Natural killer cell (primary cell): ENCODE measurements at regions not wholly inside any gene's neighbourhood (a gene's known extent, or its start where the extent isn't known, plus 50 kb on each side); places are given as distances from the start of the nearest gene placed in this dataset.
"Not testable (repeated sequence)": the region's sequence is repeated elsewhere in the genome, so short reads cannot be mapped to it uniquely, and the experiment has no call there.

Source experiments
- ATAC-seq, 3 donors: fragments of 150-1000 bp in 2 of 3; fragments of 200-7000 bp in 1 of 3; cut with Tn5 transposase; 1 replicate in 1 of 3; 2 replicates in 2 of 3; pipeline ENCODE4 v1.10.0; 2021; ENCODE audit warnings: mild to moderate bottlenecking in 2 of 3, moderate library complexity in 2 of 3
- DNase-seq, 2 donors: peaks; one replicate each; pipeline versions ENCODE4 v3.0.0 to v3.0.0-alpha.2; 2013 to 2021; ENCODE audit warnings: mixed read lengths in 1 of 2
- H3K27ac ChIP-seq: one replicate; pipeline ENCODE4 v1.5.1; 2013; ENCODE audit warnings: mild to moderate bottlenecking, low read length
- H3K27me3 ChIP-seq: one replicate; pipeline ENCODE4 v1.6.1; 2013; ENCODE audit warnings: low read length; ENCODE audit not compliant: control insufficient read depth, insufficient read depth
- H3K36me3 ChIP-seq: one replicate; pipeline ENCODE4 v1.6.1; 2013; ENCODE audit warnings: low read length; ENCODE audit not compliant: control insufficient read depth, insufficient read depth
- H3K4me1 ChIP-seq: one replicate; pipeline ENCODE4 v1.6.1; 2013; ENCODE audit warnings: low read length; ENCODE audit not compliant: control insufficient read depth, insufficient read depth
- H3K4me3 ChIP-seq: one replicate; pipeline ENCODE4 v1.5.1; 2013; ENCODE audit warnings: low read length
- H3K9me3 ChIP-seq: one replicate; pipeline ENCODE4 v1.6.1; 2013; ENCODE audit warnings: low read length; ENCODE audit not compliant: control insufficient read depth, insufficient read depth
- H3K27ac Mint-ChIP-seq, 2 donors: one replicate each; pipeline ENCODE4 v1.8.0; 2022; ENCODE audit warnings: mild to moderate bottlenecking in 2 of 2, mixed read lengths in 2 of 2, moderate library complexity in 1 of 2
- H3K27me3 Mint-ChIP-seq, 2 donors: one replicate each; pipeline ENCODE4 v1.8.0; 2022; ENCODE audit warnings: low read depth in 2 of 2, mixed read lengths in 2 of 2
- H3K36me3 Mint-ChIP-seq: one replicate; pipeline ENCODE4 v1.8.0; 2022; ENCODE audit warnings: mixed read lengths
- H3K4me1 Mint-ChIP-seq, 2 donors: one replicate each; pipeline ENCODE4 v1.8.0; 2022; ENCODE audit warnings: mixed read lengths in 2 of 2
- H3K4me3 Mint-ChIP-seq: one replicate; pipeline ENCODE4 v1.8.0; 2022; ENCODE audit warnings: mild to moderate bottlenecking, moderate library complexity, mixed read lengths
- H3K9me3 Mint-ChIP-seq, 2 donors: one replicate each; pipeline ENCODE4 v1.8.0; 2022; ENCODE audit warnings: mixed read lengths in 2 of 2
- CTCF ChIP-seq: fragments of 200-600 bp; IDR thresholded peaks from one replicate; pipeline ENCODE4 v1.8.0; 2022; ENCODE audit warnings: antibody characterized with exemption
- WGBS: methylation state at CpG from one replicate; pipeline ENCODE4 v1.1.7; 2013; ENCODE audit warnings: missing lambda C conversion rate; ENCODE audit not compliant: insufficient coverage; 5-methylcytosine and 5-hydroxymethylcytosine counted together
- intact Hi-C: fragments of 100-400 bp; cut with micrococcal nuclease; formaldehyde crosslinking; loops from one replicate; pipeline ENCODE4 v1.14.2; 2022

GRCh38 chr6:113366505-113366904 lies 490.6 kb upstream of the MARCKS start:
- Mint-ChIP-seq H3K36me3 (no peaks in the 10 kb centered on the region), H3K4me3 (no peak overlapping the region), H3K9me3 (peaks cover 0 to 6% of the 10 kb centered on the region in 2 donors), H3K4me1 (no peaks in the 10 kb centered on the region), H3K27ac (no peak overlapping the region), H3K27me3 (no peaks in the 10 kb centered on the region)
- no peak for TF ChIP-seq CTCF
- WGBS, result 63% methylated on average over 3 of the region's 3 CpGs
- Histone ChIP-seq H3K4me3 (no peak overlapping the region), H3K9me3 (no peaks in the 10 kb centered on the region), H3K27ac (no peak overlapping the region), H3K4me1 (no peaks in the 10 kb centered on the region), H3K27me3 (no peaks in the 10 kb centered on the region), H3K36me3 (no peaks in the 10 kb centered on the region)
- DNase-seq, result no peak
- intact Hi-C loops, result no loop called here
- ATAC-seq, result no peak

- H3K36me3 ChIP-seq, result no peaks in the 10 kb centered on the region
- no peak overlapping the region for H3K4me3 ChIP-seq
- no peak overlapping the region for H3K27ac ChIP-seq
- no peaks in the 10 kb centered on the region for H3K9me3 ChIP-seq
- no peak for TF ChIP-seq CTCF
- no CpG with 5 or more reads among the region's 5 CpGs for WGBS
- no peak overlapping the region for H3K27ac Mint-ChIP-seq
- DNase-seq (no peak), ATAC-seq (no peak)
- no peak overlapping the region for H3K4me3 Mint-ChIP-seq
- H3K4me1 Mint-ChIP-seq, result no peaks in the 10 kb centered on the region
- intact Hi-C loops, result no loop called here
- H3K27me3 Mint-ChIP-seq, result no peaks in the 10 kb centered on the region
- H3K9me3 Mint-ChIP-seq, result peaks cover 0 to 3% of the 10 kb centered on the region in 2 donors
- no peaks in the 10 kb centered on the region for H3K27me3 ChIP-seq
- H3K4me1 ChIP-seq, result no peaks in the 10 kb centered on the region
- no peaks in the 10 kb centered on the region for H3K36me3 Mint-ChIP-seq
Measured at GRCh38 chr6:113370508-113371502, 486.3 kb upstream of the MARCKS start.

- H3K27ac Mint-ChIP-seq, H3K36me3 ChIP-seq, H3K27me3 ChIP-seq, H3K4me3 Mint-ChIP-seq, ATAC-seq, H3K9me3 ChIP-seq, intact Hi-C loops, H3K36me3 Mint-ChIP-seq, H3K27ac ChIP-seq, H3K4me1 Mint-ChIP-seq, DNase-seq, H3K9me3 Mint-ChIP-seq, H3K4me3 ChIP-seq, H3K27me3 Mint-ChIP-seq, H3K4me1 ChIP-seq: not testable (repeated sequence)
- WGBS, result 71% methylated on average over 2 of the region's 2 CpGs
Measured at GRCh38 chr6:113375466-113375865, 481.7 kb upstream of the MARCKS start.

- Mint-ChIP-seq H3K4me1 (no peaks in the 10 kb centered on the region), H3K27me3 (no peaks in the 10 kb centered on the region), H3K4me3 (no peak overlapping the region), H3K27ac (no peak overlapping the region), H3K9me3 (no peaks in the 10 kb centered on the region), H3K36me3 (no peaks in the 10 kb centered on the region)
- intact Hi-C loops, result no loop called here
- no peak for DNase-seq
- no peak overlapping the region for H3K4me3 ChIP-seq
- WGBS, result 85% methylated on average over 5 of the region's 7 CpGs
- H3K4me1 ChIP-seq, result no peaks in the 10 kb centered on the region
- no peaks in the 10 kb centered on the region for H3K9me3 ChIP-seq
- no peak for ATAC-seq
- H3K36me3 ChIP-seq, result no peaks in the 10 kb centered on the region
- TF ChIP-seq CTCF, result no peak
- H3K27me3 ChIP-seq, result no peaks in the 10 kb centered on the region
- no peak overlapping the region for H3K27ac ChIP-seq
Measured at GRCh38 chr6:113375950-113376846, 480.9 kb upstream of the MARCKS start.
